HepG2 (cell line): ENCODE measurements at regions not wholly inside any gene's neighbourhood (a gene's known extent, or its start where the extent isn't known, plus 50 kb on each side); places are given as distances from the start of the nearest gene placed in this dataset.

Source experiments
- ATAC-seq: fragments of 200-7000 bp; cut with Tn5 transposase; 3 replicates; pipeline ENCODE4 v1.9.1; 2020; ENCODE audit warnings: mild to moderate bottlenecking, moderate library complexity
- BruUV-seq: library from RNA; stranded (reverse); fragments of 400-500 nt; replicated peaks from 2 replicates; lab custom pipeline; 2021; lab: Mats Ljungman, UMichigan
- CTCF ChIA-PET: fragments of 300-600 bp; formaldehyde crosslinking; extraction: SDS; loops from one replicate; lab custom pipeline; 2021; ENCODE audit warnings: low total read pairs, inconsistent platforms, low intra/inter-chr PET ratio; lab: Yijun Ruan, JAX
- POLR2A ChIA-PET: fragments of 350-600 bp; sonication (Branson Sonifier 250); formaldehyde crosslinking; loops from one replicate; lab custom pipeline; 2020; ENCODE audit warnings: antibody characterized with exemption, inconsistent platforms; lab: Yijun Ruan, JAX
- DNase-seq: peaks from one replicate; pipeline ENCODE4 v3.0.0-alpha.2; 2015; ENCODE audit warnings: low spot score
- FAIRE-seq: peaks from 3 replicates; lab custom pipeline; 2011; peaks lifted over from hg19 to GRCh38; lab: Jason Lieb, UNC
- H2AFZ ChIP-seq: one replicate; pipeline ENCODE4 v1.6.1; 2011; ENCODE audit warnings: low read length, inconsistent platforms
- H3K27ac ChIP-seq: fragments of 300-600 bp; 3 replicates; pipeline ENCODE4 v1.8.0; 2011; ENCODE audit warnings: mixed run types, mild to moderate bottlenecking, mixed read lengths, low read length, inconsistent platforms; ENCODE audit not compliant: insufficient read depth; ENCODE audit errors: extremely low read length
- H3K27me3 ChIP-seq, 2 experiments: fragments of 200-600 bp in 1 of 2; 2 replicates in 1 of 2; 3 replicates in 1 of 2; pipeline versions ENCODE4 v1.6.0 to v1.8.0; 2011; ENCODE audit warnings: low read length in 2 of 2, mild to moderate bottlenecking in 2 of 2, moderate library complexity in 2 of 2, inconsistent platforms in 1 of 2; ENCODE audit not compliant: insufficient read depth in 2 of 2, control insufficient read depth in 1 of 2
- H3K36me3 ChIP-seq, 2 experiments: fragments of 200-600 bp in 1 of 2; replicated peaks in 1 of 2; 2 replicates in 1 of 2; 3 replicates in 1 of 2; pipeline versions ENCODE4 v1.5.1 to v1.8.0; 2011; ENCODE audit warnings: low read length in 2 of 2, inconsistent platforms in 1 of 2; ENCODE audit not compliant: insufficient read depth in 2 of 2, control insufficient read depth in 1 of 2
- H3K4me1 ChIP-seq: 2 replicates; pipeline ENCODE4 v1.5.1; 2012; ENCODE audit warnings: low read length, inconsistent platforms; ENCODE audit not compliant: insufficient read depth
- H3K4me2 ChIP-seq: 2 replicates; pipeline ENCODE4 v1.6.0; 2011; ENCODE audit warnings: low read depth, low read length, inconsistent platforms
- H3K4me3 ChIP-seq, 3 experiments: fragments of 200-600 bp in 1 of 3; sonication (generic), shearing (Covaris generic) in 1 of 3; replicated peaks in 1 of 3; 2 replicates each; pipeline ENCODE4 v1.5.1; 2011 to 2016; ENCODE audit warnings: low read length in 3 of 3, inconsistent platforms in 2 of 3, low read depth in 2 of 3, mild to moderate bottlenecking in 2 of 3, control low read depth in 1 of 3, mixed read lengths in 1 of 3; ENCODE audit not compliant: insufficient read depth in 1 of 3
- H3K79me2 ChIP-seq: one replicate; pipeline ENCODE4 v1.6.1; 2011; ENCODE audit warnings: low read length, inconsistent platforms; ENCODE audit not compliant: insufficient read depth
- H3K9ac ChIP-seq: 2 replicates; pipeline ENCODE4 v1.6.0; 2011; ENCODE audit warnings: mild to moderate bottlenecking, low read depth, low read length, inconsistent platforms; ENCODE audit not compliant: insufficient read depth
- H3K9me3 ChIP-seq: 2 replicates; pipeline ENCODE4 v1.5.1; 2012; ENCODE audit warnings: mild to moderate bottlenecking, low read length
- H4K20me1 ChIP-seq: 2 replicates; pipeline ENCODE4 v1.6.0; 2011; ENCODE audit warnings: inconsistent platforms, mild to moderate bottlenecking, low read length, moderate library complexity; ENCODE audit not compliant: insufficient read depth
- GABPB1 ChIP-seq: IDR thresholded peaks from 2 replicates; pipeline ENCODE4 v1.6.1; 2016; ENCODE audit warnings: mild to moderate bottlenecking, missing genetic modification reagents, moderate library complexity, missing compliant biosample characterization
- TBX2 ChIP-seq: sonication (generic); formaldehyde crosslinking; IDR thresholded peaks from 2 replicates; pipeline ENCODE4 v1.5.0; 2020; ENCODE audit warnings: missing genetic modification reagents, mild to moderate bottlenecking, borderline replicate concordance
- TGIF2 ChIP-seq: IDR thresholded peaks from 2 replicates; pipeline ENCODE4 v1.6.1; 2016; ENCODE audit warnings: control low read depth, missing compliant biosample characterization
- ZFP62 ChIP-seq: sonication (generic); formaldehyde crosslinking; IDR thresholded peaks from 2 replicates; pipeline ENCODE4 v1.4.0; 2020; ENCODE audit warnings: missing genetic modification reagents
- ZNF768 ChIP-seq: sonication (generic); formaldehyde crosslinking; IDR thresholded peaks from 2 replicates; pipeline ENCODE4 v1.4.0; 2020; ENCODE audit warnings: missing genetic modification reagents
- WGBS: methylation state at CpG from one replicate; pipeline ENCODE4 v1.1.6; 2017; ENCODE audit warnings: low lambda C conversion rate; 5-methylcytosine and 5-hydroxymethylcytosine counted together
- in situ Hi-C: cut with HindIII; loops from 2 replicates; pipeline ENCODE4 v1.10.0; 2017; ENCODE audit warnings: low pct_unique_long_range_greater_than_20kb; ENCODE audit not compliant: extremely low pct_ligation_motif_present
- intact Hi-C: fragments of 100-400 bp; cut with micrococcal nuclease; formaldehyde crosslinking; loops from one replicate; pipeline ENCODE4 v1.10.0; 2022; ENCODE audit not compliant: unreplicated experiment
- TF ChIP-seq, protein P1 (sequence below): IDR thresholded peaks from 2 replicates; pipeline ENCODE4 v1.6.1; 2016; ENCODE audit warnings: missing biosample characterization, missing genetic modification reagents, low read depth
- TF ChIP-seq, protein P2 (sequence below): sonication (generic); formaldehyde crosslinking; conservative IDR thresholded peaks from 2 replicates; pipeline ENCODE4 v1.4.0; 2020; ENCODE audit warnings: missing genetic modification reagents

DNA sequence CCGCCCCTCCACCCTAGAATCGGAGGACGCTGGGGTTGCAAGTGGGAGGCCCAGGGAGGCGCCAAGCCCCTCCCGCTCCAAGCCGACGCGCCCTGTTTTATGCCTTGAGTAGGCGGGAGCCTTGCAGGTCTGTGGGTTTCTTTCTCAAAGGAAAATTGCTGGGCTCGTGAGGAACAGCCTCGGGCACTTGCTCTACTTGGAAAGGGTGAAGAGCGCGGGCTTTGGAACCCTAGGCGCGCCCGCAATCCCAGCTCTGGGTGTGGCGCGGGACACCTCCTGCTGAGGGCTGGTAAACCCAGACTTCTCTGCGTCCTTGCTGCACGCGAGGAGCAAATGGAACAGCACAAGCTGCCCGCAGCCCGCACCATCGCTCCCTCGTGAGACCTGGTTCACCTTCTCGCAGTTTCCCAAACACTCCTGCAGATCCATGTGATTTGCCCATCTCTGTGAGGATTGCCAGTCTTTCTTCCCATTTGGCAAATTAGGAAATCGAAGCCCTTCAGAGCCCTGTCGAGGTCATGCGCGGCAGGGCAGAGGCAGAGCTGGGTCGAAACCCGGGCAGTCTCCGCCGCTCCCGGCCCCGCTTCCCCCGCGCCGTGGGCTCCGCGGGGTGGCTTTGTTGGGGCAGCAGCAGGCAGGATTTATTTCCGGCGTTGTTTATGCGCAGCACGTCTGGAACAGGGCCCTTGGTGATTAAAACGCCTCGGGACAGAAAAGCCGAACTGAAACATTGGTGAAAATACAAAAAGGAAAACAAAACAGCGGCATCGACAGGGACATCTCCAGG, 98.4 kb upstream of the CPLX2 start (continued):
- TF ChIP-seq, protein P1, sequence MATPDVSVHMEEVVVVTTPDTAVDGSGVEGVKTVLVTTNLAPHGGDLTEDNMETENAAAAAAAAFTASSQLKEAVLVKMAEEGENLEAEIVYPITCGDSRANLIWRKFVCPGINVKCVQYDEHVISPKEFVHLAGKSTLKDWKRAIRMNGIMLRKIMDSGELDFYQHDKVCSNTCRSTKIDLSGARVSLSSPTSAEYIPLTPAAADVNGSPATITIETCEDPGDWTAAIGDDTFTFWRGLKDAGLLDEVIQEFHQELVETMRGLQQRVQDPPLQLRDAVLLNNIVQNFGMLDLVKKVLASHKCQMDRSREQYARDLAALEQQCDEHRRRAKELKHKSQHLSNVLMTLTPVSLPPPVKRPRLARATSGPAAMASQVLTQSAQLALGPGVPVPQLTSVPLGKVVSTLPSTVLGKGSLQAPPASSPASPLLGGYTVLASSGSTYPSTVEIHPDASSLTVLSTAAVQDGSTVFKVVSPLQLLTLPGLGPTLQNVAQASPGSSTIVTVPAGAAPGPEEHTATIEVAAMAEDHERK (CRISPR knock-in tag), result no peak
- no peak for TF ChIP-seq TGIF2 (CRISPR knock-in tag)
- TF ChIP-seq TBX2 (CRISPR knock-in tag), result no peak
- TF ChIP-seq, protein P2, sequence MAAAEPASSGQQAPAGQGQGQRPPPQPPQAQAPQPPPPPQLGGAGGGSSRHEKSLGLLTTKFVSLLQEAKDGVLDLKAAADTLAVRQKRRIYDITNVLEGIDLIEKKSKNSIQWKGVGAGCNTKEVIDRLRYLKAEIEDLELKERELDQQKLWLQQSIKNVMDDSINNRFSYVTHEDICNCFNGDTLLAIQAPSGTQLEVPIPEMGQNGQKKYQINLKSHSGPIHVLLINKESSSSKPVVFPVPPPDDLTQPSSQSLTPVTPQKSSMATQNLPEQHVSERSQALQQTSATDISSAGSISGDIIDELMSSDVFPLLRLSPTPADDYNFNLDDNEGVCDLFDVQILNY, result no peak
- no peak for TF ChIP-seq ZFP62 (CRISPR knock-in tag)

DNA sequence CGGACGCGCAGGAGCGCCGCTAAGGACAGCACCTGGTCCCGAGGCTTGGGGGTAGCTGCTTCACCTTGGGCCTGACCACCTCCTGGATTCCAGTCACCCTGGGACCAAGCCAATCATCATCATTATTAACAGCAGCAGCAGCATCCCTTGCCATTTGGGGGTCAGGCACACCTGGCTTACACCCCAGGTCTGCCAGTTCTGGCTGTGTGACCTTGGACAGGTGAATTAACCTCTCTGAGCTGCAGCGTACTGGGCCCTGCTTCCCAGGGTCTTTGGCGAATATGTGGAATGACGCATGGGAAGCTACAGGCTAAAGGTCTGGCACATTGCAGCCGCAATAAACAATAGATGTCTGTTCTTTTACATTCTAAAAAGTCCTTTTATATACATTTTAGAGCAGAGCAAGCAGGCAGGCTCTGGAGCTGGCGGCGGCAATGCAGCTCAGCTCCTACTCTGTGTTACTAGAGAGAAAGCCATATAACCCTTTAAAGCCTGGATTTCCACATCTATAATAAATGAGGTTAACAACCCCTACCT, 97.8 kb upstream of the CPLX2 start:
- Histone ChIP-seq H3K4me3 (no peak overlapping the region), H4K20me1 (no peaks in the 10 kb centered on the region), H2AFZ (no peak overlapping the region), H3K27me3 (no peaks in the 10 kb centered on the region), H3K79me2 (no peaks in the 10 kb centered on the region), H3K4me2 (no peak overlapping the region)
- 62% methylated on average over 12 of the region's 12 CpGs for WGBS
- ATAC-seq (no peak), FAIRE-seq (no peak)
- in situ Hi-C loops, result no loop called here
- POLR2A ChIA-PET, result no interaction called here
- TF ChIP-seq GABPB1 (CRISPR knock-in tag) (no peak), ZNF768 (CRISPR knock-in tag) (peak; percentile 96)
- TF ChIP-seq, all 625 proteins: peak for 1
- BruUV-seq, result no TSS peak
- no peaks in the 10 kb centered on the region for H3K9me3 ChIP-seq
- CTCF ChIA-PET, result no interaction called here
- no peak for DNase-seq
- no peak overlapping the region for H3K9ac ChIP-seq
- no peaks in the 10 kb centered on the region for H3K36me3 ChIP-seq
- no peaks in the 10 kb centered on the region for H3K4me1 ChIP-seq
- intact Hi-C loops, result no loop called here
- H3K27ac ChIP-seq, result no peak overlapping the region
